ENCODE measurements at regions not wholly inside any gene's neighbourhood (a gene's known extent, or its start where the extent isn't known, plus 50 kb on each side); places are given as distances from the start of the nearest gene placed in this dataset.

GRCh38 chr17:71227841-71228240 is 893.0 kb upstream of the SOX9 start:
- no peak for TF ChIP-seq CTCF (IDR thresholded peaks at IDR 0.05; ENCODE audit: insufficient read depth, low read length, poor library complexity, severe bottlenecking)
- TF ChIP-seq EZH2phosphoT487 (conservative IDR thresholded peaks at IDR 0.05; ENCODE audit: low read length): no peak
